K562 (cell line): ENCODE measurements at regions not wholly inside any gene's neighbourhood (a gene's known extent, or its start where the extent isn't known, plus 50 kb on each side); places are given as distances from the start of the nearest gene placed in this dataset.

Source experiments
- ATAC-seq: fragments of 200-7000 bp; cut with Tn5 transposase; 3 replicates; pipeline ENCODE4 v1.9.1; 2020; ENCODE audit warnings: moderate library complexity
- BruUV-seq: library from RNA; stranded (reverse); fragments of 400-500 nt; replicated peaks from 2 replicates; lab custom pipeline; 2021; lab: Mats Ljungman, UMichigan
- CTCF ChIA-PET: fragments of 300-600 bp; formaldehyde crosslinking; extraction: SDS; loops from one replicate; lab custom pipeline; 2021; ENCODE audit warnings: low intra/inter-chr PET ratio; lab: Yijun Ruan, JAX
- POLR2A ChIA-PET: fragments of 300-600, 350-650 bp; sonication (Branson Sonifier 250); formaldehyde crosslinking; extraction: SDS; loops from one replicate; lab custom pipeline; 2021; ENCODE audit warnings: antibody characterized with exemption, inconsistent platforms; lab: Yijun Ruan, JAX
- DNase-seq, 4 experiments: peaks; one replicate each; pipeline versions ENCODE4 v3.0.0 to v3.0.0-alpha.2; 2011 to 2018; ENCODE audit warnings: low spot score in 3 of 4, mixed read lengths in 3 of 4; ENCODE audit errors: extremely low read depth in 1 of 4
- FAIRE-seq: peaks from 2 replicates; lab custom pipeline; 2011; peaks lifted over from hg19 to GRCh38; lab: Jason Lieb, UNC
- H2AFZ ChIP-seq: 2 replicates; pipeline ENCODE4 v1.6.0; 2011; ENCODE audit warnings: low read depth, low read length, control low read depth, inconsistent platforms
- H3K27ac ChIP-seq: fragments of 200-600 bp; 3 replicates; pipeline ENCODE4 v1.8.0; 2011; ENCODE audit warnings: low read depth, mild to moderate bottlenecking, control low read depth, inconsistent platforms, low read length, moderate library complexity, mixed read lengths; ENCODE audit errors: extremely low read depth
- H3K27me3 ChIP-seq, 2 experiments: fragments of 300-600 bp in 1 of 2; 2 replicates in 1 of 2; 3 replicates in 1 of 2; pipeline versions ENCODE4 v1.6.0 to v1.8.0; 2011; ENCODE audit warnings: inconsistent platforms in 2 of 2, low read length in 2 of 2, mild to moderate bottlenecking in 1 of 2, mixed read lengths in 1 of 2, moderate library complexity in 1 of 2; ENCODE audit not compliant: control insufficient read depth in 2 of 2, insufficient read depth in 2 of 2
- H3K36me3 ChIP-seq: fragments of 300-600 bp; 3 replicates; pipeline ENCODE4 v1.8.0; 2011; ENCODE audit warnings: mild to moderate bottlenecking, low read length, inconsistent platforms; ENCODE audit not compliant: control insufficient read depth, insufficient read depth
- H3K4me1 ChIP-seq, 2 experiments: fragments of 200-600 bp in 1 of 2; replicated peaks in 1 of 2; 2 replicates in 1 of 2; 3 replicates in 1 of 2; pipeline versions ENCODE4 v1.5.1 to v1.8.0; 2011; ENCODE audit warnings: inconsistent platforms in 2 of 2, low read length in 2 of 2, mild to moderate bottlenecking in 1 of 2, mixed read lengths in 1 of 2, moderate library complexity in 1 of 2; ENCODE audit not compliant: control insufficient read depth in 2 of 2, insufficient read depth in 2 of 2
- H3K4me2 ChIP-seq: 2 replicates; pipeline ENCODE4 v1.6.1; 2011; ENCODE audit warnings: low read length, control low read depth, inconsistent platforms, mixed read lengths; ENCODE audit not compliant: insufficient read depth
- H3K4me3 ChIP-seq: fragments of 200-600 bp; sonication (generic), shearing (Covaris generic); 2 replicates; pipeline ENCODE4 v1.5.1; 2016; ENCODE audit warnings: control low read depth, inconsistent platforms
- H3K79me2 ChIP-seq: fragments of 200-600 bp; 3 replicates; pipeline ENCODE4 v1.8.0; 2011; ENCODE audit warnings: low read length, inconsistent platforms; ENCODE audit not compliant: control insufficient read depth, insufficient read depth
- H3K9ac ChIP-seq, 2 experiments: 2 replicates each; pipeline versions ENCODE4 v1.6.0 to v1.6.1; 2011; ENCODE audit warnings: low read depth in 2 of 2, low read length in 2 of 2, control low read depth in 1 of 2, inconsistent platforms in 1 of 2, mild to moderate bottlenecking in 1 of 2, mixed read lengths in 1 of 2; ENCODE audit not compliant: insufficient read depth in 1 of 2
- H3K9me1 ChIP-seq: one replicate; pipeline ENCODE4 v1.6.0; 2011; ENCODE audit warnings: inconsistent platforms, mild to moderate bottlenecking, low read length, moderate library complexity; ENCODE audit not compliant: control insufficient read depth, insufficient read depth
- H3K9me3 ChIP-seq: replicated peaks from 2 replicates; pipeline ENCODE4 v1.5.1; 2011; ENCODE audit warnings: low read depth, low read length, inconsistent platforms; ENCODE audit not compliant: control insufficient read depth, insufficient read depth
- H4K20me1 ChIP-seq: replicated peaks from 2 replicates; pipeline ENCODE4 v1.6.1; 2011; ENCODE audit warnings: low read length, inconsistent platforms, mixed read lengths; ENCODE audit not compliant: control insufficient read depth, insufficient read depth
- CEBPG ChIP-seq, 3 experiments: fragments of 200-800 bp in 1 of 3; sonication (Bioruptor generic) in 1 of 3; sonication (generic) in 1 of 3; formaldehyde crosslinking in 1 of 3; IDR thresholded peaks in 2 of 3; conservative IDR thresholded peaks in 1 of 3; 2 replicates each; pipeline versions ENCODE4 v1.6.1 to v1.8.0; 2016 to 2022; ENCODE audit warnings: missing compliant biosample characterization in 2 of 3, missing genetic modification characterization in 2 of 3, mild to moderate bottlenecking in 1 of 3, missing genetic modification reagents in 1 of 3
- EP400 ChIP-seq: fragments of 450-650 bp; IDR thresholded peaks from 2 replicates; pipeline ENCODE4 v1.6.1; 2017; ENCODE audit warnings: antibody characterized with exemption, mild to moderate bottlenecking, moderate library complexity
- JUNB ChIP-seq: fragments of 450-650 bp; formaldehyde crosslinking; conservative IDR thresholded peaks from 2 replicates; pipeline ENCODE4 v1.4.0; 2020; ENCODE audit warnings: mild to moderate bottlenecking
- LEF1 ChIP-seq: fragments of 450-650 bp; IDR thresholded peaks from 2 replicates; pipeline ENCODE4 v1.6.1; 2016; ENCODE audit warnings: mild to moderate bottlenecking
- MAFF ChIP-seq: IDR thresholded peaks from 2 replicates; pipeline ENCODE4 v1.6.1; 2012; ENCODE audit warnings: low read length, improper control_type of control experiment
- SETDB1 ChIP-seq: IDR thresholded peaks from one replicate; pipeline ENCODE4 v1.6.1; 2012; ENCODE audit warnings: low read length, control low read depth, inconsistent platforms
- SIN3B ChIP-seq: fragments of 450-650 bp; IDR thresholded peaks from 2 replicates; pipeline ENCODE4 v1.6.1; 2017; ENCODE audit warnings: low read depth, mild to moderate bottlenecking, moderate library complexity
- TBP ChIP-seq: optimal IDR thresholded peaks from 2 replicates; pipeline ENCODE3; 2011; ENCODE audit warnings: low read depth, low read length, improper control_type of control experiment
- ZC3H11A ChIP-seq: IDR thresholded peaks from 2 replicates; pipeline ENCODE4 v1.6.1; 2012; ENCODE audit warnings: low read depth, low read length, improper control_type of control experiment
- ZSCAN32 ChIP-seq: fragments of 450-650 bp; formaldehyde crosslinking; IDR thresholded peaks from 2 replicates; pipeline ENCODE4 v1.4.0; 2020; ENCODE audit warnings: mild to moderate bottlenecking, moderate library complexity
- WGBS: fragments of 100-300 bp; shearing (Covaris generic); methylation state at CpG from one replicate; pipeline ENCODE4 v1.1.6; 2016; ENCODE audit warnings: low coverage, mixed read lengths; ENCODE audit not compliant: insufficient coverage; ENCODE audit errors: missing lambda C conversion rate; 5-methylcytosine and 5-hydroxymethylcytosine counted together
- in situ Hi-C: fragments of 300-500 bp; cut with MboI; formaldehyde crosslinking; loops from 4 replicates; pipeline ENCODE4 v1.15.0; 2018; ENCODE audit warnings: inconsistent platforms, mixed read lengths
- intact Hi-C: fragments of 100-400 bp; cut with micrococcal nuclease; formaldehyde crosslinking; loops from 2 replicates; pipeline ENCODE4 v1.14.2; 2022
- TF ChIP-seq, protein P1 (sequence below), 2 experiments: IDR thresholded peaks in 1 of 2; conservative IDR thresholded peaks in 1 of 2; 2 replicates each; pipeline ENCODE4 v1.6.1; 2016; ENCODE audit warnings: low read depth in 2 of 2, mild to moderate bottlenecking in 1 of 2, missing compliant biosample characterization in 1 of 2, missing genetic modification characterization in 1 of 2, moderate library complexity in 1 of 2
- TF ChIP-seq, protein P2 (sequence below): fragments of 250-450 bp; sonication (Bioruptor Pico); IDR thresholded peaks from 2 replicates; pipeline ENCODE4 v1.8.0; 2022; ENCODE audit warnings: inconsistent platforms

DNA sequence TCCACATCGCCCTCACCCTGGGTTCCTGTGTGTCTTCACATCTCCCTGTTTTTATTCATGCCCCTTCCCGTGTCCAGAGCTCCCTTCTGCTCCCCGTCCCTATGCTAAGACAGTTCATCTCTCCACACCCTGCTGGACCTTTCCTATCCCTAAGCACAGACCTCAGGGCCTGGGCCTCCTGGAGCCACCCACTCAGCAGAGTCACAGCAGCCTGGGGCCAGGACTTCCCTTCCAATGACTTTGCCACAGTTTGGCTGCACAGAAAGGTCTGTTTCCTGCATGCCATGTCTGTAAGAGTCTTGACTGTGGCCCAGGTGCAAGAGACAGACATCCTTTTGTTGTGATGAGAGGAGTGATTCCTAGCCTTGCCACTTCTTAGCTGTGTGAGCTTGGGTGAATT is 470.7 kb downstream of the TSHZ3 start (continued):
- TF ChIP-seq JUNB (CRISPR knock-in tag), result no peak
- TF ChIP-seq, protein P1, sequence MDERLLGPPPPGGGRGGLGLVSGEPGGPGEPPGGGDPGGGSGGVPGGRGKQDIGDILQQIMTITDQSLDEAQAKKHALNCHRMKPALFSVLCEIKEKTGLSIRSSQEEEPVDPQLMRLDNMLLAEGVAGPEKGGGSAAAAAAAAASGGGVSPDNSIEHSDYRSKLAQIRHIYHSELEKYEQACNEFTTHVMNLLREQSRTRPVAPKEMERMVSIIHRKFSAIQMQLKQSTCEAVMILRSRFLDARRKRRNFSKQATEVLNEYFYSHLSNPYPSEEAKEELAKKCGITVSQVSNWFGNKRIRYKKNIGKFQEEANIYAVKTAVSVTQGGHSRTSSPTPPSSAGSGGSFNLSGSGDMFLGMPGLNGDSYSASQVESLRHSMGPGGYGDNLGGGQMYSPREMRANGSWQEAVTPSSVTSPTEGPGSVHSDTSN (CRISPR knock-in tag; IDR thresholded peaks at IDR 0.05; ENCODE audit: low read depth), result no peak
- TF ChIP-seq, protein P1 (tag; conservative IDR thresholded peaks at IDR 0.05; ENCODE audit: low read depth), result no peak
- TF ChIP-seq LEF1, result no peak

DNA sequence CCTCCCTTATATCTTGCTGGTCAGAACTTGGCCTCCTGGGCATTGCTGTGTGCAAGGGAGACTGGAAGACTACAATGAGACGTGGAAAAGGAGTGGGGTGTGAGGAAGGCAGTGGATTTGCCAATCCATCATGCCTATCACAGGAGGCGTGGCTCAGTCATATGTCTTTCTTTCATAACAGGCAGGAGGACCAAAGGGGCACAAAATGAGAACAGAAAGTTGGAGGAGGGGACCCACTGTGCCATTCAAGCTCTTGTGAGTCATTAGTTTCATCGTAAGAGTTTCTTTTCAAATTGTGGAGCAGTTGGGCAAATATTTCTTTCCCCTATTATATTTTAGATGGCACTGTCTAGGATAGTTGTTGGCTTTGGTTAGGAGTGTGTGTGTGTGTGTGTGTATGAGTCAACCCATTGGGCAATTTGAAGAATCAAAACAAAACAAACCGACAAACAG is 471.5 kb downstream of the TSHZ3 start:
- TF ChIP-seq, protein P2, sequence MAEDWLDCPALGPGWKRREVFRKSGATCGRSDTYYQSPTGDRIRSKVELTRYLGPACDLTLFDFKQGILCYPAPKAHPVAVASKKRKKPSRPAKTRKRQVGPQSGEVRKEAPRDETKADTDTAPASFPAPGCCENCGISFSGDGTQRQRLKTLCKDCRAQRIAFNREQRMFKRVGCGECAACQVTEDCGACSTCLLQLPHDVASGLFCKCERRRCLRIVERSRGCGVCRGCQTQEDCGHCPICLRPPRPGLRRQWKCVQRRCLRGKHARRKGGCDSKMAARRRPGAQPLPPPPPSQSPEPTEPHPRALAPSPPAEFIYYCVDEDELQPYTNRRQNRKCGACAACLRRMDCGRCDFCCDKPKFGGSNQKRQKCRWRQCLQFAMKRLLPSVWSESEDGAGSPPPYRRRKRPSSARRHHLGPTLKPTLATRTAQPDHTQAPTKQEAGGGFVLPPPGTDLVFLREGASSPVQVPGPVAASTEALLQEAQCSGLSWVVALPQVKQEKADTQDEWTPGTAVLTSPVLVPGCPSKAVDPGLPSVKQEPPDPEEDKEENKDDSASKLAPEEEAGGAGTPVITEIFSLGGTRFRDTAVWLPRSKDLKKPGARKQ (CRISPR knock-in tag), result no peak
- no peak for TF ChIP-seq CEBPG (CRISPR knock-in tag; IDR thresholded peaks at IDR 0.05)
- no peak for TF ChIP-seq CEBPG (tag; conservative IDR thresholded peaks at IDR 0.05 in 1 of 2, IDR thresholded peaks at IDR 0.05 in 1 of 2)
- TF ChIP-seq ZSCAN32, result no peak
- TF ChIP-seq TBP, result no peak
- TF ChIP-seq EP400, result no peak
- no peak for TF ChIP-seq ZC3H11A
- no peak for TF ChIP-seq SIN3B
- no peak for TF ChIP-seq SETDB1
- no peak for TF ChIP-seq MAFF
- Histone ChIP-seq H2AFZ (no peak overlapping the region), H3K9me1 (no peaks in the 10 kb centered on the region), H3K9me3 (no peaks in the 10 kb centered on the region), H3K36me3 (no peaks in the 10 kb centered on the region), H3K4me3 (no peak overlapping the region), H3K27me3 (no peaks in the 10 kb centered on the region), H3K79me2 (no peaks in the 10 kb centered on the region), H3K9ac (no peak overlapping the region), H4K20me1 (no peaks in the 10 kb centered on the region), H3K27ac (no peak overlapping the region), H3K4me2 (no peak overlapping the region), H3K4me1 (no peaks in the 10 kb centered on the region)
- intact Hi-C loops (no loop called here), in situ Hi-C loops (no loop called here)
- FAIRE-seq, result no peak
- DNase-seq, result no peak
- ATAC-seq, result no peak
- no TSS peak for BruUV-seq
- WGBS, result 0% methylated on average over 4 of the region's 4 CpGs
- CTCF ChIA-PET, result no interaction called here
- POLR2A ChIA-PET, result no interaction called here
